ENCODE measurements at regions not wholly inside any gene's neighbourhood (a gene's known extent, or its start where the extent isn't known, plus 50 kb on each side); places are given as distances from the start of the nearest gene placed in this dataset.

DNA sequence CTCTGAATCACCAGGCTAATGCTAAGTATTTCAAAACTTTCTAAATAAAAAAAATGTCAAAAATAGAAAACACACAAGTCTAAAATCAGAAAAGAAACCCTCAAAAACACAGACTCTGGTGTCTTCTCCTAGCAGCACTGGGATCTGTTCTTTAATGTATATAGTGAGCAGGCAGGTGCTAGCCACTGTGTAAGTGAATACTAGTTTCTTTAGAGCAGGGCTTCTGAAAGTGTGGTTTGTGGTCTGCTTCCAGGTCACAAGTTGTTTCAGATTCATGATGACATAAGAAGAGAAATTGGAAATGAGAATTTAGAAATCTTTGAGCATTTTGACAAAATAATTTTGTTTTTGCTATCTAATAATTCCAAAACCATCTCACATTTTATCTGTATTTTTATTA is 763.1 kb downstream of the USP25 start:
- no peak for DNase-seq (ENCODE audit: low read depth)

DNA sequence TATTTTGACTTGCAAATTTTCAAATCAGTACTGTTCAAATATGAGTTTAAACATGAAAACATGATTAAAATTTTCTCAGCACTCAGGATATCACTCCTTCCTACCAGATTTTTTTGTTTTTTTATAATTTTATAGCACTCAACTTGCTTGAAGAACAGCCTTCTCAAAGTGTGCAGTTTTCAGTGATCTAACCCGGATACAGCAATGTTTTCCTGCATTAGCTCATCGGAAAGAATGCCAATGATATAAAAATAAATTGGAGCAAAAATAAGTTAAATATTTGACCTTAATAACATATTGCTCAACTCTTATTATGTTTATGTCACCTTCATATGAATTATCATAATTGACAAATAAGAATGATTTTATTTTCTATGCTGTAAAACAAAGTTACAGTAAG is 766.8 kb downstream of the USP25 start:
- DNase-seq (ENCODE audit: low read depth): no peak

DNA sequence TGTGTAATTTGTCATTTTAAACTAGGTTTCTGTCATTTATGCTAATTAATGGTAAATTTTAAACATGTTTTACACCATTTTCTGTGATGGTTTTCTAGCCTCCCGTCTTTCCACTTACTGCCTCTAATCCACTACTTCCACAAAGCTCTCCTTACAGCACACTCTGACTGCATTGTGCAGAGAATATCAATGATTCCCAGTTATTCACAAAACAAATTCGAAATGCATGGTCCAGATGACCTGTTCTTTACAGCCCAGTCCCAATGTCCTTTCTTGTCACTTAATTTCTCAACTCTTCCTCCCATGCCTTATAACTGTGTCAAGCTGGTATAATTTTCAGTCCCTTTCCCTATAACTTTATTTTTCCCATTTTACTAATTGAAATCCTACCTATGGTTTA is 770.5 kb downstream of the USP25 start:
- DNase-seq (ENCODE audit: low read depth): no peak

DNA sequence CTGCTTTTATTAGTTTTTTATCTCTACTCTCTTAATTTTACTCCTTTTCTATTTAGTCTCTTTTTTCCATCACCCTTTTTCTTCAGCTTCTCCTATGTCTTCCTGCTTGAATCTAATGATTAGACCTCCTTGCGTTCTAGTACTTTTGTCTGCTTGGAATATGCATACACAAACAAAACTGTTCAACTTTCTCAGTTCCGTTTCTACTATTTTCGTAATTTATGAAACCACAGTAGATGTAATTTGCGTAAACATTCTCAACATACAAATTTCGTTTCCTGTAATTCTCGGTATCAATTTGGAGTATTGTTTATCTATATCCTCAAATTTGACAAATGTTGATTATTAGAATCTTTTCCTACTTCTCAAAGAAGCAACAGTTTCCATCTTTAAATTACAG is 772.5 kb downstream of the USP25 start:
- no peak for DNase-seq (ENCODE audit: low read depth)

DNA sequence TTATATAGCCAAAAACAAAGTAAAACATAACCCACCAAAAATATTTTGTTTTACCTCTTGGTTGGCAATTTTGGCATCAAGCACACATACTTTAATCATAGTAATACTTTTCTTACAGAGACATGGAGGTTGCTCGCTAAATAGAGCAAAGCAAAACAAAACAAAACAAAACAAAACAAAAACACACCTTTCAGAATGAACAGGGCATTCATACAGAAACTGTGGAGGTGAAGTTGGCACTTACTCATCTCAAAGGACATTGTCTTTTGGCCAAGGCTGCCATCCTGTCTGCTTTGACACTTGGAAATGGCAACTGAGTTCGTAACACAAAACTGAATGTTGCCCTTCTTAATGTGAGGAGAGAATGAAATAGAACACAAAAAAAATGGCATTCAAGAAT is 773.1 kb downstream of the USP25 start:
- DNase-seq (ENCODE audit: low read depth): no peak

DNA sequence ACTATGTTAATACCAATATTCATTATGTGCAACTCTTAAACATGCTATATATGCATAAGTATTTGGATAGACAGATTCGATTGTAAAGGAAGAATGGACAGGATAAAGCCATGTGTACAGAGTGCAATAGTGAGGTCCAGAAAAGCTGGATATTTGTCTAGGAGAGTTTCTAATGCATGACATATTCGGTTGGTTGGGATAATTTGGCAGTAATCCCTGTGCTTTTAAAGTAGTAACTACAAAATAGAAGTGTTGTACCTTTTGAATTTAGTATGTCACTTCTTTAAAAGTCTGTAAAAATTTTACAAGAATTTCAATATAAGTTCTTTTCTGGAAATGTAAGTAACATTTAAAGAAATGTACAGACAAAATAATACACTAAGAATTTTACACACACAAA is 774.5 kb downstream of the USP25 start:
- no peak for DNase-seq (ENCODE audit: low read depth)

DNA sequence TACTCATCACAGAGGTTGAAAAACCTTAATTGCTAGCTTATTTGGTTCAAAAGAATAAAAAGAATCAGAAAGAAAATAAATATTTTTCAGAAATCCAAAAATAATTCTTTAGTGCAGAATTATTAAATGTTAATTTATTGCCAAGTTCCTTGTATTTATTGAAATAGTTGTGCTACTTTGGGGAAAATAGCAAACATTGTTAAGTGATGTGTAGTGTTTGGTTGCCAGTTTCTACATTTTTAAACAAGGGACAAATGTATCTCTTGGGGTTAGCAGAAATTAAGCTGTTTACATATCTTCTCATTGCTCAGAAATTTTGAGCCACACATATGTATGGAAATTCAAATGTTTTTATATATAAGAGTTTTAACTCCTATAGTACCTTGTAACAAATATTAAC is 775.0 kb downstream of the USP25 start:
- DNase-seq (ENCODE audit: low read depth): no peak

DNA sequence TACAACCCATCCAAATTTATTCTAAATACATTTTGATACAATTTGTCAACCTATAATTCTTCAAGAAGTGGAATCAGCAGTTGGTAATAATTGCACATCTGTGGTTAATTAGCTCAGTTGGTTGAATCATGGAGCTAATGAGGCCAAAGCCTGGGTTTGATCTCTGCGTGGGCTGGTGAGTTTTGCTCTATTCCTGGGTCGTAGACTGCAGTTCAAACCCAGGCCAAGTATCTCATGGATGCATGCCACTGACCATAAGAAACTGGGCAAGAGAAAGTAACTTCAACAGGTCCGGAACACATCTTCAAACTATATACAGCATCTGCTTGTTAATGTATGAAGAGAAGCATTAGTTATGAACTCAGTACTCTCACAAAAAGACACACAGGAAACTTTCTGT is 779.7 kb downstream of the USP25 start:
- no peak for DNase-seq (ENCODE audit: low read depth)

DNA sequence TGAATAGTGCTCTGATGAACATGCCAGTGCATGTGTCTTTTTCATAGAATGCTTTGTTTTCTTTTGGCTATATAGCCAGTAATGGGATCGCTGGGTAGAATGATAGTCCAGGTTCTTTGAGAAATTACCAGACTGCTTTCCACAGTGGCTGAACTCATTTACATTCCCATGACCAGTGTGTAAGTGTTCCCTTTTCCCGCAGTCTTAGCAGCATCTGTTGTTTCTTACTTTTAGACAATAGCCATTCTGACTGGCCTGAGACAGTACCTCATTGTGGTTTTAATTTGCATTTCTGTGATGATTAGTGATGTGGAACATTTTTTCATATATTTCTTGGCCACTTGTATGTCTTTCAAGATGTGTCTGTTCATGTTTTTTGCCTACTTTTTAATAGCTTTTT is 784.5 kb downstream of the USP25 start:
- no peak for DNase-seq (ENCODE audit: low read depth)

DNA sequence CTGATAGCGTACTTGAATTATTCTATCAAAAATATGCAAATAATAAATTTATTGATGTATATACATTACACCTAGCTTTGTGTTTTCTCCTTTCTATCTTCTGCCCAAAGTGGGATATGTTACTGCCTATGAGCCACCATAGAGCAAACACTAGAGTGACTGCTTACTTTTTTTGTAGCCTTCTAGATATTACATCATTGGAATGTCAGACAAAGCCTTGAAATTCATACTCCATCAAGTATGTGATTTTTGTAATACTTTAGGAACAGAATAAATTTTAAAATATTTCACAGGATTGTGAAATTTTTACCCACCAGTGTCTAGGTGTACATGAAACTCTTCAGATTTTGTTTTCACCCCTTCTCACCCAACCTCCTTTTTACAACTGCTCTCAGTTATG is 787.6 kb downstream of the USP25 start:
- DNase-seq (ENCODE audit: low read depth): no peak

DNA sequence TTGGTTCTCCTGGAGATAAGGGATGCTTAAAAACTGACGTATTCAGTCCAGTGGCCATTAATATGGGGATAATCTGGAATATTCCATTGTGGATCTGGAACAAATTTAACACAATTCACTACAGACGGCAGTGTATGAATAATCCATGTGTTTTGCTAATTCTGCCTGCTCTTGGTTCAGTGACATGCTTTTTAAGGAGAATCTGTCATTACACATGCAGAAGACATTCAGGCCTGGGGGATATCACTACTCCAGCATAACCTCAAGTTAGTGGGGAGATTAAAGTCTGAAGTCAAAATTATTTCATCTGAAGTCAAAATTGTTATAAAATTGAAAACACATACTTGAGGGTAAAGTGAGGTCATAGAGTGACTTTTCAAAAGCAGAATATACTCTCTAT is 789.3 kb downstream of the USP25 start:
- no peak for DNase-seq (ENCODE audit: low read depth)

DNA sequence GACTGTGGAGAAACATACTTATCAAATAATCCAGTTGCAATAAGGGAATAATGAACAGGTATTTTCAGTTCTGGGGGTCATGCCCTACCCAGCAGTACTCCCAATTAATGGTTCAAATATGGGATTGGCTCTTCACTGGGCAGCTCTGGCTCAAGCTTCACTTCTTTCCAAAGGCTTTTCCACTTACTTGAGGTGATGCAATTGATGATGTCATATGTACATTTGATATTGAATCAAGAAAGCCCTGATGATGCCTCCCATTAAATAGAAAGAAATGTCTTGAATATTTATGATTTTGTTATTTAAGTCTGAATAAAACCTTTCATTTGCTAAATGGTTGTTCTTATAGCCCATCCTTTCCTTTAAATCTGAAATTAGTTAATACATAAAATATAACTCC is 789.9 kb downstream of the USP25 start:
- no peak for DNase-seq (ENCODE audit: low read depth)

DNA sequence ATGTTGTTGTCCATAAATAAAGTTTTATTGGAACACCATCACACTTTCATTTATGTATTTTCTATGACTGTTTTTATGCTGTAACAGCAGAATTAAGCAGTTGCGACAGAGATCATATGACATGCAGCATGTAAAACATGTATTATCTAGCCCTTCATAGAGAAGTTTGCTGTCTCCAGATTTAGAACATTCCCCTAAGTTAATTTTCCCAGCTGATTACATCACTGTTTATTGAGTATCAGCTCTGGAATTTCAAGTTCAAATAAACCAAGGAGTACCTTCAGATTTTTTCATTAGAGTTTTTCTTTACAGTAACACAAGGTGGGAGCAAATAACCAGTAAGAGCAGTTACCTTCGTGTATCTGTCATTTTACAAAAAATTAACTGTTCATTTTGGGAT is 792.8 kb downstream of the USP25 start:
- no peak for DNase-seq (ENCODE audit: low read depth)

DNA sequence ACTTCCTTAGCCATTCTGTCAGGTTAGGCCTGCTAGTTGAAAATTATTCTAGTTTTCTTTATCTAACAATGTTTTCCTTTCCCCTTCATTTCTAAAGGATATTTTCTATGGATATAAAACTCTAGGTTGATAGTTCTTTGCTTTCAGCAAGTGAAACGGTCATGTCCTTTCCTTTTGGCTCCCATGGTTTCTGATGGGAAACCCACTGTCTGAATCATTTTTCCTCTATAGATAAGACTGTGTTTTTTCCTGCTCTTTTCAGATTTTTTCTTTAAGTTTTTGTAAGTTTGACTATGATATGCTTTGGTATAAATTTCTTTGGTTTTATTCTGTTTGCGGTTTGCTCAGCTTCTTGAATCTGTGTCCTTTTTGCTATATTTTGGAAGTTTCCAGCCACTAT is 800.9 kb downstream of the USP25 start:
- no peak for DNase-seq (ENCODE audit: low read depth)

DNA sequence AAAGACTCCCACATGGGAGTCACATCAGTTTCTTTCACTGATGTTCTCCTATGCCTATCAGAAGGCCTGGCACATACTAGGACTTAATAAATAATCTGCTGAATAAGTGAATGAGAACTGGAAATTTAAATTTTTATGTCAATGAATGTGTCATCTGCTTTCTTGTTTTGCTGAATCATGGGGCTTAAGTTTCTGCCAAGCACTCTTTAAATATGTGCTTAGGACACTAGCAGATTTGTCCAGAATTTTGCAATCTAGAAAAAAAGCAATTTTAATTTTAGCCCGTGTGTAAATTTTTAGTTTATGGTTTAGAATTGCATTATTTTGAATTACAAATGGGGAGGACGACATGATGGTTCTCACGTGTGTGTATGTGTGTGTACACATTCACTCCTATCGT is 803.1 kb downstream of the USP25 start:
- DNase-seq (ENCODE audit: low read depth): no peak

DNA sequence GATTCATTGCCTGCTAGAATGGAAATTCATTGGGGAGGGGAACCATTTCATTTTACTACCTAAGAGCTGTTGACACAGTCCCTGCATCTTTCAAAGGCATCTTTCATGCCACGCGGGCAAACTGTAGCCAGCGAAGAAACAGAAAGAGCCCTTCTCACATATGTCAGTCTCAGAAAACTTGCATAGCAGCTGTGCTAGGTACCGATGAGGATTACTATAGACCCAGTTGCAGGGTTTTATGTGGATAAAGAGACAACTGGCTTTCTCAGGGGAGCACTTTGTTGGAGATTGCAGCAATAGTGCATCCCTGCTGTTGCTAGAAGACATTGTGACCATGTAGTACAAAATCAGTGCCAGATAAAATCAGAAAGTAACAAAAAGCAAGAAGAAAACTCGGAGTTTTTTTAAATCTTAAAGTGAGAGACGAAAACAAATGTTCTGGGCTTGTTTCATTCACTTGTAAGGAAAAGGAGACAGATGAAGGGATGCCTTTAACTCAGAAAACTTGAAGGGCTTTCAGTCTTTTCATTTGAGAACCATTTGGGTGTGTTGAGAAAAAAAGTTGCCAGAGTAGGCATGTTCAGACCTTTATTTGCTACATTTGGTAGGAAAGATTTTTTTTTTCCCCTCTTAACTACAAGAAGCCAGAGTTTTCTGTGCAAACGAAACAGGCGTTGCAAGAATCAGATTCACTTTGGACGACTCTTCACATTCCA is 804.1 kb downstream of the USP25 start:
- no peak for DNase-seq (ENCODE audit: low read depth)

DNA sequence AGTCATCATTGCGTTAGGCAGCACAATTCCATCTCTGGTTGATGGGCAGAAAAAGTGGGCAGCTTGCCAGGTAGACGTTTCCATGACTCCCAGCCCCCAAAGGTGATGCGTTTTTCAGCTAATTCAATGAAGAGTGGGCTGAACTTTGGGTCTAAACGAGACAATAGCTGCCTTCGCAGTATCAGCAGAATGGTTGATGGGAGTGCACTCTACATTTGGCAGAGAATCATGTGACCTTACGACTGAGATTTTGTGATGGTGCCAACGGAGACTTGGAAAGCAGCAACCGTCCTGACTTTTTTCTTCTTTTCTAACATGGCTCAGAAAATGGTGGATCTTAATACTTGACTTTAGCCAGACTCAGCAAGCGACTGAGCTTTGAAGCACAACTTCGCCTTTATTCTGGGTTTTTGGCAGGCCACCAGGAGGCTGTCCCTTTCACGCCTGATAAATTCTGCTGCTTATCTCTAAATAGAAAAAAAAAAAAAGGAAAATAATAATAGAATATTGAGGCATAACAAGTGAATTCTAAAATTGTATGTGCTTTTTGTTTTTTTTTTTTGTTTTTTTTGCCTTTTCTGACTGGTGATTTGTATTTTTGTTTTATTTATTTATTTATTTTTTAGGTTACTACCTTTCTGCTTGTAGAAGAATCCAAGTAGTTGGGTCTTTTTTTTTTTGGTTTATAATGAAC is 804.8 kb downstream of the USP25 start:
- DNase-seq (ENCODE audit: low read depth): no peak

DNA sequence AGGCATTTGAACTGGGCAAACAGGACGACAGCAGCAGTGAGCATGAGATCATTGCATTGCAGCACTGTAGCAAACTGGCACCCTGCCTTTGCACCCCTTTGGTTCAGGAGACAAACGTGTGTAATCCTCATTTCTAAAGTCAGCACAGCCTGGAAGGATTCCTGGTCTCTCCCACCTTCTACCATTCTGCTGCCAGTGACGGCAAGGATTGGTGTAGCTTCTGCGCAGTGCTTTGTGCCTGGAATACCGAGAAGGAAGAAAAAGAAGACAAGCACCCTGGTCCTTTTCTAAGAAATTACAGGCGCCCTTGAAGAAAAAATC is 805.3 kb downstream of the USP25 start:
- no peak for DNase-seq (ENCODE audit: low read depth)

DNA sequence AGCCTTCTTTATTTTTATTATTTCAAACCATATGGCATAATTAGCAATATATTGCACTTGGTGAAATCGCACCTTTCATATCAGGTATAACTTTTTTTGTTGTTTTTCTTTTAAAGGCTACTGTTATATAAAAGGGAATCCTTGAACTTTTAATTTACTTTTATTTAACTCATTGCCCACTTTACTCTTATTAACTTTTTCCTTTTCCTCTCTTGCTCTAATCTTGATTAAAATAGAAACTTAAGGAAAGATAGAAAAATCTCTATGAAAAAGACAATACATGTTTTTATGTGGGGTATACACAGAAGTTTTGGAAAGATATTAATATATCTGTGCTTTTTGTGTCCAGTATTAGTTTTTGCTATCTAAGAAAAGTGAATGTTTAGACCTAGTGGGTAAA is 805.8 kb downstream of the USP25 start:
- no peak for DNase-seq (ENCODE audit: low read depth)

DNA sequence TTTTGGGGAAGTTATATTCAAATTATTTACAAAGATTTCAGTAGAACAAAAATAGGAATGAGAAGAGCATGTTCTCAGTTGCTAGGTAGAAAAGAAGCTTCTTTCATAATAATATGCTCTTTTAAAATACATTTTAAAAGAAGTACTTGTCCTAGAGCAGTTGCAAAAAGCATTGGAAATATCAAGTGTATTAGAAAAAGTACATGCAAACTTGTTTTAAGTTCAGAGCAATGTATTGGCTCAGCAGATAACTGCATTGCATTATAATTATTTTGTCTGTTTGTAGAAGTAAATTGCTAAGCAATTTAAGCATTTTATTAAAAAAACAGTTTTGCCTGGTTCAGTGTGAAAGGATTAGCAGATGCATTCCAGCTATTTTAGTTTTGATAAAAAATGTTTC is 806.4 kb downstream of the USP25 start:
- DNase-seq (ENCODE audit: low read depth): no peak

DNA sequence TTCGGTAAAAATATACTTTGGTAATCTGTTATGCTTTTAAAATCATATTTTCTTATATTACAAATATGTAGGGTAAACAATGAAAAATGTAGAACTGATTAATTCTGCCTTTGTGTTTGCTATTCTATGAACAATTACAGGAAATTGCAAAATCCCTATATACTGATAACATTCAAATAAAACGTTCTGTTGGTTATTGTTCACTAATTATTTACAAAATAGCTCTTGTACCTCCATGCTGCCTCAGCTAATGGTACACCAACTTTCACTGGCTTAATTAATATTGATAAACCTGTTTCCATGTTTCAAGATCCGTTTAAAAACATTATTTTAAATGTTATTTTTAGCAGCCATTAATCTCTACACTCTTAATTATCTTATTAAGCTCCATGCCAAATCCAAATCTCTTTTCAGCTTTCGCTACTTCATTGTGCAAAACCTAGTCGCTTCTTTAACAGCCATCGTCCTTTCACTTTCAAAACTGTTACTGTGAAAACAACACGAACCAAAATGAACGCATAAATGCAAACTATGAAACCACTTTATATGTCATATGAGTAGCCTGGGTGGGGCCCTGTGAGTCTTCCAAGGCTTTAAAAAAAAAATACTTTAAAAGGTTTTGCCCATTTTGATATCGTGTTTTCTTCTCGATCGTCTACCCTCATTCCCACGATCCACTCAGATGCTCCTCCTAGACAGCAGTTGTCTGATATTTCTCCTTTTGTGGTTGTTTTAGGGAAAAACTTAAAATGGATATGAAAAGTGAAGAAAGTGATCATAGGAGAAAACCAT is 807.1 kb downstream of the USP25 start:
- no peak for DNase-seq (ENCODE audit: low read depth)

DNA sequence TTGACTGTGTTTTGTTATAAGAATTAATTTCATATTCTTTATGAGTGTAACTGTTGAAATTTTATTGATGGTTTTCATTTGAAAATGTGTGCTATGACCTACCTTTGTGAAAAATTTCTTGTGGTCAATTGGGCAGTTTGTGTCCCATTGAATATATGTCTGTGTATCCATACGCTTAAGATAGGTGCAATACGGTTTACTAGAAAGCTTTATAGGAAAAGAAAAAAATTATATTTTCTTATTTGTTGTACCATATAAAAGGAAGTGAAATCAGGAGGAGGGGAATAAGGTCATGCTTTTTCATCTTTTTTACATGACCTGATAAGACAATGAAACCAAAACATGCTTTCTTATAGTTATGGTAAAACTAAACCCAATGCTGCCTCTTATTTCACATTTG is 807.7 kb downstream of the USP25 start:
- DNase-seq (ENCODE audit: low read depth): no peak

DNA sequence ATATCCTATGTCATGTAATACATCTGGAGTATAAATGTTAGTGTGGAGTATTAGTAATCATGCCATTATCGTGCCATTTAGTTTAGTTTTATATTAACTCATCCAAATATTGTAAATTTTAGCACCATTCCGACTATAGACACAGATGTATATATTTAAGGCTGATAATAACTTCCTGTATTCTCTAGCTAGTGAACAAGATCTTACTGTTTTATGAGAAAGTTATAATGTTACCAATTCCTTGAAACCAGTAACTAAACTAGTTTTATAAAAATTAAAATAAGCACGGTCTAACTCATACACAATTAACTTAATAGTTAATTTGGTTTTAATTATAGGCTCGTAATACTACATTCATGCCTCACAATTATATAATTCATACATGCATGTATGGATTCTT is 808.6 kb downstream of the USP25 start:
- no peak for DNase-seq (ENCODE audit: low read depth)

Data from stimulated activated CD8-positive, alpha-beta memory T cell treated with anti-CD3 and anti-CD28 coated beads, Interleukin-12 subunit alpha, Interleukin-12 subunit beta, amount 100 ng/mL, for 1 hour (primary cell).